ENCODE measurements at regions not wholly inside any gene's neighbourhood (a gene's known extent, or its start where the extent isn't known, plus 50 kb on each side); places are given as distances from the start of the nearest gene placed in this dataset.

DNA sequence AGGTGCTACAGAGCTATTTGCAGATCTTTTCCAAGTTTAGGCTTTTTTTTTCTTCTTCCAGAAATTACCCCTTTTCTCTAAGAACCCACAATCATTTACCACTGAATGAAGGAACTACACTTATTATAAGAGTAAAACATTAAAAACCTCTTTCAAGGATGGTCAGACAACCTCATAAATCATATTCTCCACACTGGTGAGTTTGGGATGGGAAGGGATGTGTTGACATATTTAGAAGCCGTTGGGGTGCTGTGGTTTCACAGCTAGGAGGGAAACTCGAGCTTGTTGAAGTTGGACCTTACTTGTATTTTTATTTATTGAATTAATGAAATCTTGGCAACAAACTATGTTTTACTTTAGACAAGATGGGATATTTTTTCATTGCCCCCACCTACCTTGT lies 289.4 kb upstream of the MEIS1 start:
- TF ChIP-seq, protein P1, sequence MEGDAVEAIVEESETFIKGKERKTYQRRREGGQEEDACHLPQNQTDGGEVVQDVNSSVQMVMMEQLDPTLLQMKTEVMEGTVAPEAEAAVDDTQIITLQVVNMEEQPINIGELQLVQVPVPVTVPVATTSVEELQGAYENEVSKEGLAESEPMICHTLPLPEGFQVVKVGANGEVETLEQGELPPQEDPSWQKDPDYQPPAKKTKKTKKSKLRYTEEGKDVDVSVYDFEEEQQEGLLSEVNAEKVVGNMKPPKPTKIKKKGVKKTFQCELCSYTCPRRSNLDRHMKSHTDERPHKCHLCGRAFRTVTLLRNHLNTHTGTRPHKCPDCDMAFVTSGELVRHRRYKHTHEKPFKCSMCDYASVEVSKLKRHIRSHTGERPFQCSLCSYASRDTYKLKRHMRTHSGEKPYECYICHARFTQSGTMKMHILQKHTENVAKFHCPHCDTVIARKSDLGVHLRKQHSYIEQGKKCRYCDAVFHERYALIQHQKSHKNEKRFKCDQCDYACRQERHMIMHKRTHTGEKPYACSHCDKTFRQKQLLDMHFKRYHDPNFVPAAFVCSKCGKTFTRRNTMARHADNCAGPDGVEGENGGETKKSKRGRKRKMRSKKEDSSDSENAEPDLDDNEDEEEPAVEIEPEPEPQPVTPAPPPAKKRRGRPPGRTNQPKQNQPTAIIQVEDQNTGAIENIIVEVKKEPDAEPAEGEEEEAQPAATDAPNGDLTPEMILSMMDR (IDR thresholded peaks at IDR 0.05; ENCODE audit: insufficient read depth, low read length, poor library complexity, severe bottlenecking) = no peak
- TF ChIP-seq EZH2phosphoT487 (conservative IDR thresholded peaks at IDR 0.05; ENCODE audit: low read length) = no peak
